Calu3 (cell line): ENCODE measurements at regions not wholly inside any gene's neighbourhood (a gene's known extent, or its start where the extent isn't known, plus 50 kb on each side); places are given as distances from the start of the nearest gene placed in this dataset.

Experiments
- BruUV-seq: library from RNA; stranded (reverse); fragments of 400-500 nt; replicated peaks from 2 replicates; lab custom pipeline; 2021; lab: Mats Ljungman, UMichigan
- CTCF ChIA-PET: fragments of 300-600 bp; sonication (Branson Sonifier 250); formaldehyde crosslinking; loops from one replicate; lab custom pipeline; 2022; ENCODE audit warnings: antibody characterized with exemption; lab: Charles Lee
- DNase-seq: peaks from one replicate; pipeline ENCODE4 v3.0.0; 2022
- H3K27ac Mint-ChIP-seq: one replicate; pipeline ENCODE4 v1.8.0; 2022; ENCODE audit warnings: mixed read lengths; ENCODE audit not compliant: unreplicated experiment
- H3K27me3 Mint-ChIP-seq: one replicate; pipeline ENCODE4 v1.8.0; 2022; ENCODE audit warnings: mixed read lengths; ENCODE audit not compliant: unreplicated experiment
- H3K36me3 Mint-ChIP-seq: one replicate; pipeline ENCODE4 v1.8.0; 2022; ENCODE audit warnings: mild to moderate bottlenecking, moderate library complexity, mixed read lengths; ENCODE audit not compliant: insufficient read depth, unreplicated experiment
- H3K4me1 Mint-ChIP-seq: one replicate; pipeline ENCODE4 v1.8.0; 2022; ENCODE audit warnings: mild to moderate bottlenecking, low read depth, mixed read lengths; ENCODE audit not compliant: unreplicated experiment
- H3K4me3 Mint-ChIP-seq: one replicate; pipeline ENCODE4 v1.8.0; 2022; ENCODE audit warnings: mild to moderate bottlenecking, low read depth, moderate library complexity, mixed read lengths; ENCODE audit not compliant: unreplicated experiment
- H3K9me3 Mint-ChIP-seq: one replicate; pipeline ENCODE4 v1.8.0; 2022; ENCODE audit warnings: low read depth, mixed read lengths; ENCODE audit not compliant: unreplicated experiment
- intact Hi-C: fragments of 100-400 bp; cut with micrococcal nuclease; formaldehyde crosslinking; loops from one replicate; pipeline ENCODE4 v1.10.0; 2022; ENCODE audit not compliant: unreplicated experiment
- TF ChIP-seq, protein P1 (sequence below): fragments of 200-600 bp; IDR thresholded peaks from one replicate; pipeline ENCODE4 v1.8.0; 2022; ENCODE audit warnings: antibody characterized with exemption; ENCODE audit not compliant: unreplicated experiment

DNA sequence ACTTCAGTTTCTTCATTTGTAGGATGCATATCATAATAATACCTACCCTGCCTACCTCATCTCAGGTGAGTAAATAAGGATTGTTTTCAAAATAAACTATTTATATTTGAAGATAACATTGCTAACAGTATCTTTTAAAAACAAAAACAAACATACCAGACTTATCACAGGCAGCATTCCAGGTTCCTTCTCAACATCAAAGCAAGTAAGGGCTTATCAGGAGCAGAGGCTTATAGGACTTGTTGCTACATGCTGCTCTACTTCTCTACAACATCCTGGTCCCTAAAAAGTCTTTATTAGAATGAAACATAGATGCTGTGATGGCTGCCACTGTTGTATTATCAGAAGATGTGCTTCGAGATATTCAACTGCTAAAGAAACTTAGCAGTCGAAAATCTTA, 149.2 kb upstream of the PRDM1 start:
- Mint-ChIP-seq H3K27ac (no peak overlapping the region), H3K27me3 (no peaks in the 10 kb centered on the region), H3K36me3 (no peaks in the 10 kb centered on the region), H3K9me3 (no peaks in the 10 kb centered on the region), H3K4me3 (no peak overlapping the region), H3K4me1 (no peaks in the 10 kb centered on the region)
- TF ChIP-seq, protein P1, sequence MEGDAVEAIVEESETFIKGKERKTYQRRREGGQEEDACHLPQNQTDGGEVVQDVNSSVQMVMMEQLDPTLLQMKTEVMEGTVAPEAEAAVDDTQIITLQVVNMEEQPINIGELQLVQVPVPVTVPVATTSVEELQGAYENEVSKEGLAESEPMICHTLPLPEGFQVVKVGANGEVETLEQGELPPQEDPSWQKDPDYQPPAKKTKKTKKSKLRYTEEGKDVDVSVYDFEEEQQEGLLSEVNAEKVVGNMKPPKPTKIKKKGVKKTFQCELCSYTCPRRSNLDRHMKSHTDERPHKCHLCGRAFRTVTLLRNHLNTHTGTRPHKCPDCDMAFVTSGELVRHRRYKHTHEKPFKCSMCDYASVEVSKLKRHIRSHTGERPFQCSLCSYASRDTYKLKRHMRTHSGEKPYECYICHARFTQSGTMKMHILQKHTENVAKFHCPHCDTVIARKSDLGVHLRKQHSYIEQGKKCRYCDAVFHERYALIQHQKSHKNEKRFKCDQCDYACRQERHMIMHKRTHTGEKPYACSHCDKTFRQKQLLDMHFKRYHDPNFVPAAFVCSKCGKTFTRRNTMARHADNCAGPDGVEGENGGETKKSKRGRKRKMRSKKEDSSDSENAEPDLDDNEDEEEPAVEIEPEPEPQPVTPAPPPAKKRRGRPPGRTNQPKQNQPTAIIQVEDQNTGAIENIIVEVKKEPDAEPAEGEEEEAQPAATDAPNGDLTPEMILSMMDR: no peak
- no peak for DNase-seq
- intact Hi-C loops: no loop called here
- BruUV-seq: no TSS peak
- CTCF ChIA-PET: no interaction called here

DNA sequence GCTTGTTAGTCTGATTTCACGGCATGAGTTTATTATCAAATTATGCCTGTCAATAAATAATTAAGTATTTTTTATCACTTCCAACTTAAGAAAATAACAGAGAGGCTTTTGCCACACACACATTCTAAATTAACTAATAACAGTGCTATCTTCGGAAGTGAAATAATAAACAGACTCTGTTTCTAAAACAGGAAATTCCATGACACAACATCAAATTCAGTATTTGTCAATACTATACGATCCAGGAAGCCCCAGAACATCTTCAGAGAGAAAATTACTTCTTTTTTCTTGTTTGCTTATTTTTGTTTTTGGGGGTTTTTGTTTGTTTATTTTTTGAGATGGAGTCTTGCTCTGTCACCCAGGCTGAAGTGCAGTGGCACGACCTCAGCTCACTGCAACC, 150.7 kb upstream of the PRDM1 start:
- intact Hi-C loops: no loop called here
- no peak overlapping the region for H3K4me3 Mint-ChIP-seq

GRCh38 chr6:105934708-105935107, 151.4 kb upstream of the PRDM1 start:
- Mint-ChIP-seq H3K36me3 (no peaks in the 10 kb centered on the region), H3K9me3 (no peaks in the 10 kb centered on the region), H3K4me3 (no peak overlapping the region), H3K27me3 (no peaks in the 10 kb centered on the region), H3K4me1 (no peaks in the 10 kb centered on the region), H3K27ac (no peak overlapping the region)
- TF ChIP-seq, protein P1: no peak
- DNase-seq: no peak
- CTCF ChIA-PET: no interaction called here
- intact Hi-C loops: no loop called here
- no TSS peak for BruUV-seq

More for the DNA sequence above, 150.7 kb upstream of the PRDM1 start:
- TF ChIP-seq, protein P1: no peak
- Mint-ChIP-seq H3K27me3 (no peaks in the 10 kb centered on the region), H3K9me3 (no peaks in the 10 kb centered on the region), H3K27ac (no peak overlapping the region), H3K4me1 (no peaks in the 10 kb centered on the region), H3K36me3 (no peaks in the 10 kb centered on the region)
- DNase-seq: no peak
- CTCF ChIA-PET: no interaction called here
- BruUV-seq: no TSS peak

DNA sequence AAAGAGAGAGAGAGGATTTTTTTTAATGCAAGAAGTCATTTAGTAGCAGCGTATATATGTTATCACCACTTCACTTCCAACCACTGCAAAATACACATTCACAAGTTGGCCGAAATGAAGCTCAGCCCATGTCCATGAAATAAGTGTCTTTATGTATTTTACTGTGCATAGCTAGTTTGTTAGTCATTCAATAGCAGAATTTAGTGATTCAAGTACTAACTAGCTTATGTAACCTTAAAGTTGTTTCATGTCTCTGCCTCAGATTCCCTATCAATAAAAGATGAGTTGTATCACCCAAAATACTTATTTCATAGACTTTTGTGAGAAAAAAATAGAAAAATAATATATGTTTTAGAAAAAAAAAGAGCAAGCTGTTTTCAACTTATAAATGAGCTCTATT, 153.7 kb upstream of the PRDM1 start:
- Mint-ChIP-seq H3K9me3 (no peaks in the 10 kb centered on the region), H3K27ac (no peak overlapping the region), H3K36me3 (no peaks in the 10 kb centered on the region), H3K27me3 (no peaks in the 10 kb centered on the region), H3K4me1 (no peaks in the 10 kb centered on the region), H3K4me3 (no peak overlapping the region)
- DNase-seq: no peak
- CTCF ChIA-PET: no interaction called here
- BruUV-seq: no TSS peak
- intact Hi-C loops: no loop called here
- TF ChIP-seq, protein P1: no peak
